GM21515 (cell line): ENCODE measurements at regions not wholly inside any gene's neighbourhood (a gene's known extent, or its start where the extent isn't known, plus 50 kb on each side); places are given as distances from the start of the nearest gene placed in this dataset.

Experiments used
- ATAC-seq: cut with Tn5 transposase; IDR thresholded peaks from one replicate; pipeline ENCODE4 v1.9.1; 2021; ENCODE audit not compliant: unreplicated experiment

DNA sequence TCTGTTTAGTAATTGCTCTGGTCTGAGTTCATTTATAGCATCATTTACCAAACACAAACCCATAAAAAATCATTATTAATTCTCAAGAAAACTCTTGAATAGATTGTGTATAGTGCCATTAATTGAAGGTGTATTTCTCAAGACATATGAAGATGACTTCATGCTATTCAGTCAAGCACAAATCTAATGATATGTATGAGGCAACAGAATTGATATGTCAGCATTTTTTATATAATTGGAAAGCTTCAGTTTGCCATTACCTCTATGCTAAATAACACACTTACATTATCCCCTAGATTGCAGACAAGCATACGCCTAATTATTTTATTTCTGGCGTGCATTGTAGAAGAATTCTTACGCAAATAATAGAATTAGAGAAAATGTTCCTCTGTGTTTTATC lies 461.8 kb downstream of the PDHA2 start:
- ATAC-seq = no peak

DNA sequence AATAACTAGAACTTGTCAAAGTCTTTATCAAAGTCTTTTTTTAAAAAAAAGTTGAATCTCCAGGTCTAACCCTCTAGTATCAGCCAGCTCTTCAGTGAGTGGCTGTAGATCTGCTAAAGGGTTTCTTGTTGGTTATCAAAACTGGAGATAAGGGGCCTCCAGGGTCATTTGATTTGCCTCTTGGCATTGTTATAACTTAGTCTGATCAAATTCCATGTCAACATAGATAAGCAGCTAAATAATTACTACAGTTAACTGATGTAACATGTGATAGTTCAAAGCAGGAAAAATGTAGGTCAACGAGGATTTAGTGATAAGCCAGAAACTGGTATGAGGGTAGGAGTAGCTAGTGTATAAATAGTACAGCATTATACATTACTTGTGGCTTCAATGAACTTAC lies 465.1 kb downstream of the PDHA2 start:
- no peak for ATAC-seq

DNA sequence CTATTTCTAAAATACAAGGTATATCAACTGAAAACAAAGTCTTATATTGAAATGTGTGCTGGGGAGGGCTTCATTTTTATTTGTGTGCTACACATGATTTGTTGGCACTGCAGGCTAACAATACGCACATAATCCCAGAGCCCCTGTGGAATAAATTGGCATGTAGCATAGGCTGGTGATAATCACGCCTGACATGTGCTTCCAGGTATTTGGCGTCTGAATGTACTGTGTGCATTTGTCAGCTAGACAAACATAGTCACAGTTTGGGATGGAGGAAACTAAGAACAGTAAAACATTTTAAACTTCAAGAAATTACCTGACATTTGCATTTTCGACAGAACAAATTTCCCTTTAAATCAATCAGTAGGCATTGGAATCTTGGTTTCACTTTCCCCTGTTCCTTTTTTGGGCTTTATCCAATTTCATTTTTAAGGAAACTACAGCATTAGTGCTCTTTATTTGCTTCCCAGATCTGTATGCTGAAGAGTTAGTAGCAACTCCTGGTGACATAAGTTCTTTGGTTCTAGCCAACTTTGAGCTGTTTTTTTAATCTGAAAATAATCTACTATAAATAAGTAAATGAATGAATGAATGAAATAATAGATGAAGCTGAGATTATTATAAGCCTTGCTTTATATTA lies 472.3 kb downstream of the PDHA2 start:
- no peak for ATAC-seq

DNA sequence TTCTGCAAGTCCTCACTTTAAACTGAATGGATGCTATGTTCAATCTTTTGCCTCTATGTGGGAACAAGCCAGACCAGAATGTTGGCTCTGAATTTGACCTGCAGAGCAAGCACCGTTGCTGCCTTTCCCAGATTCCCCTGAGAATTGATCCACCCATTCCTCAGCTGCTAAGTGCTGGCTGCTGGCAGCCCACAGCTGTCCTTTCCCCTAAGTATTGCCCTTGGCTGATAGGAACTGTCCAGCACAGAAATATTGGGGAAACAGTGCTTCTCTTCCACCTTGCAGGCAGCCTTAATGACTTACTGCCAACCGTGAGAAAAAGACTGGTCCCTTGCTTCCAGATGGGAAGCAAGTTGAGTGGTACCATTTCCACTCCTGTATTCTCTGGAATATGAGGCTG lies 475.9 kb downstream of the PDHA2 start:
- ATAC-seq = no peak

DNA sequence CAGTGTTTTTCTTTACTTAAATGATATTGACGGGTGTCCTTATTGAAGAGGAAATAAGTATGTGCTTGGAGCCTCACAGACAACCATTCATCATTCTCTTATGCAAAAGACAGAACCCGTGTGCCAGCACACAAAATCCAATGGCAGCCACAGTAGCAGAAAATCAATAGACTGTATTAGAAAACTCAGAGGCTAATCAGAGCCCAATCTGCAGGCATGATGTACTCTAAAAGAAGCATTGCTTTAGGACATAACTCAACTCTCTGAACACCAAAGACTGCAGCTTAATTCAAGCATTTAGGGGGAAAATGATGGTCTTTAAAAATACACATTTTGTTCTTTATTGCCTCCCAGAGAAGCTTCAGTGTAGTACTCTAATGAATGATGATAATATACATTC lies 476.9 kb downstream of the PDHA2 start:
- no peak for ATAC-seq

DNA sequence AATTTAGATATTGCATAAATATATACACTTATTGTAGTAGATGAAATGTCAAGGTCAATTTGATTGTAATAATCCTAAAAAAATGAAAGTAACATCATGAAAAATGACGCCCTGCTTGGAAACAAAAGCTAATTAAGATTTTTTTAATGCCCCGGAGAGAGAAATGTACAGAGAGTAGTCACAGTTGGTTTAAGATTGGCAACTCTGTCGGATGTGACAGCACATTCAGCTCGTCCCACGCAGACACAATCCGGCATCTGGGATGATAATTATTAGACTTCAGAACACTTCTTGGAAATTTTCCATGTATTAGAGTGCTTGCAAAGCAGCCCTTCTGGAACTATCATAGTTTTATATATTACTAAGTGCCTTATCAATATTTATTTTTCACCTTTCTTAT lies 478.0 kb downstream of the PDHA2 start:
- ATAC-seq = no peak

DNA sequence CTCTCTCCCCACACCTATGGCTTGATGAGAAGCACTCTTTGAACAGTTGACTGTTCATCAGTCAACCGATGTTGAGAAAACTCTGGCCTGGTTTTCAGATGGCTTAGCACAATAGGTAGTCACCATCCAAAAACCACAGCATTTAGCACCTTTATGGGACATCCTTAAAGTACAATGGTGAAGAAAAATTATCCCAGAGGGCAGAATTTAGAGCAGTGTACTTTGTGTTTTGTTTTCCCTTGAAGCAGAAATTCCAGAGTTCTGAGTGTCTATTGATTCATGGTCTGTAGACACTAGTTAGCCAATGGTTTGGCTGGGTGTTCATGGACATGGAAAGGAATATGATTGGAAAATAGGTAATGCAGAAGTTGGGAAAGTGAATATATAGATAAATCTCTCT lies 487.0 kb downstream of the PDHA2 start:
- ATAC-seq = no peak

DNA sequence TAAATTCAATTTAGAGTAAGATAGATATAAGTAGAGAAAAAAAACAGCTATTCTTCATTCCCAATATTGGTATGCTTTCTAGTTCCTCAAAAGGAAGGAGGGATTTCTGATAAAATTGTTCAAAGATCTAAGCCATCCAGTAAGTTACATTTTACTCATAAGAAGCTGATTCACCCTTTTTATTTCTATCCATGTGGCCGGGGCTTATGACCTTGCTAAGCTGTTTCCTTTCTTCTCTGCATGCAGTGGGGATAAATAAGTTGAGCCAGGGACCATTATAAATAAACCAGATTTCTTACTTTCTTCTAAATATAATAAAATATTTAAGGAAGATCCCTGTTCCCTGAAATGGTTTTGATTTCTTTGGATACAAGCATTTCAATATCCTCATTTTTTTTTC lies 502.3 kb downstream of the PDHA2 start:
- no peak for ATAC-seq

DNA sequence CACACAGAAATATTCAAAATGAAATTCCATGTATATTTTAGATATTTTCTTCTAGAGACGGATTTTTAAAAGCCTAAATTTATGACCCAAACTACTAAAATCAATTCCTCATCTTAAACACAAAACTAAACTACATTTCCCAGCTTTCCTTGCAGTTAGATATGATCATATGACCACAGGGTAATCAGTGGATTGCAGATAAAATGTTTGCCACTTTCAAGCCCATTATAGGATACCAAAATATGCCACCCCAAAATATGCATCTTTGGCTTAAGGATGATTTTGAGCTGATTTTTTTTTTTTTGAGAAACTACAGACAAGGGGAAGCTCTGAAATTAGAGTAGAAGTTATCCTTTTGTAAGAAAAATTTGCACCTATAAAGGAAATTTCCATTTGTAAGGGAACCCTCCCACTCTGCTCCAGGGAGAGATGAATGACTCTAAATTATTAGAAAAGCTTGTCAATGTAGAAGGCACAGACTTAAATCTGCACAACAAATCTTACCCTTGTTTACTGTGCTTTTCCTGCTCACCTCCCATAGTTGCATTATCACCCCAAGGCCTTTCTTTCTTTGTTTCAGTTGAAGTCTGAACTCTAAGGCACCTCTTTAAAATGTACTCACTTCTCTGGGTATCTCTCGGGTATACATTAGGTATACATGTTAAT lies 503.0 kb downstream of the PDHA2 start:
- ATAC-seq = no peak

DNA sequence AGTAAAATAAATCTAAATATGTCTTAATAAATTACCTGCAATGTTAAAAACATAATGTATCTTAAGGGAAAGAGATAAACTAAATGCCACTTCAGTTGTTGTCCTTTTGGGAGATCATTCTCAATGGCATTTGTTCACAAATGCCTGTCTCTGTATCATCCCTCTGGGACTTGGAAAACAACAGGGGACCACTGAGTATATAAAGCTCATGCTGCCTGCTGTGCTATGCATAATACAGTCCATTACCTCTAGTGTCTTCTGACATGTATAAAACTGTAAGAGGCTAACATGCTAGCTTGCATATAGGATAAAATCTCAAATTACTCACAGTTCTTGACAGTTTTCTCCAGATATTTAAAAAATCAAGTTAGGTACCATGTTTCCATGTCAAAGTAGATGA lies 503.9 kb downstream of the PDHA2 start:
- ATAC-seq = no peak

DNA sequence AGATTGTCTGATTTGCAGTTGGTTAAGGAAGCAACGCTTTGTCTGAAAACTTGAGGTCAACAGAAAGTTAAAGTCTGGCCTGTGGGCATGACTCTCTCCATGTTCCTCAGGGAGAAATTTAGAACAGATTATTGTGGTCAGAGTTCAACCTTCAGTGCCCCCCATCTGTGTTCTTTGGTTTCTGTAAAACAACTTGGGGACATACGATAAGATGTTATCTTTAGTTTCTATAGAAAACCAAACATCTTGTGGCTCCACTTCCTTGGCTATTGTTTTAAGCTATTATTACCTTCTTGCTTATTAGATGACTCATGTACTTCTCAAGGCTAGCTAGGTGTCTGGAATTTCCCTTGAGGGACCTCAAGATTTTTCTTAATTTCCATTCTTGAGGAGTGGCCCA lies 507.7 kb downstream of the PDHA2 start:
- ATAC-seq = no peak

DNA sequence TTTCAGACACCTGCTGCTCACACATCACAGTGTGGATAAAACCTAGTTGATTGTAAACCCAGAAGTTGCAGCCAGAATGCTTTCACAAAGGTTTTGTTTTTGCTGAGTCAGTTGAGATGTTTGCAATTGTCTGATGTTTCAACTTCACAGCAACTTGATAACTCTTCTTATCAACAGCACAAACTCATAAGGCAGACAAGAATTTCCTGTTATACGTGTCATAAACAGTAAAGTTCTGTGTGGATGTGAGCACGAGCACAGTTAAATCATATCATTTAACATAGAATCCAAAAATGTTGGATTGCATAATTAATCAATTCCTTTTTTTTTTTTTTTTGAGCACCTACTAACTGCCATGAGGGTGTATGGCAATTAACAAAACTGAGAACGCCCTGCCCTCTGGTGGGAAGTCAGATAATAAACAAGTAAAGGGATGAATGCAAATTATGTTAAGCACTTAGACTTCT lies 512.2 kb downstream of the PDHA2 start:
- ATAC-seq = no peak

DNA sequence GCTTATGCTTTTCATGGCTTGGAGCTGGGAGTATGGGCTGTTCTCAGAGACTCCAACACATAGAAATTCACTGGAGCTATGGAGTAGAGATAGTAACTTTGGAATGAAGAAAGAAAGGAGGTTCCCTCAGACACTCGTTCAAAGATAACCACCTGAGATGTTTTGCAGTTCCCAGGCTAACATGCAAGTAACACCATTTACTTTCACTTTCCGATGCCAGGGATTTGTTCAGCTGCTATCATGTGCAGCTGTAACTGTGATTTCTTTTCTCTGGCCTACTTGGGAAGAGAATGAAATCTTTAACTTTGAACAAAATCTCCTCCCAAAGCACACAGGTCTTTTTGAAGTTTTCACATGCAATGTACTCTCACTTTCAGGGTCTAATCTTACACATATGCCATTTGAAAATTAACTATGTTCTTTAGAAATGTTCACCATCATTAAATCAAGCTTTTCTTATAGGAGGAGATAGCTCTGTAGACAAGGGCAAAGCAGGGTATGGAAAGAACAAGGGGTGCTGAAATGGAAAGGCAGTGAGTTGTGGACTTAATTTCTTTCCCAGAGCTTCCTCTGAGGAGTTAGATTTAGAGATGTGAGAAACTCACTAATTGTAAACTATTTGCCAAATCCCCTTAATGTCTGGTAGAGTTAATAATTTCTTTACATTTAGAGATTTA lies 514.3 kb downstream of the PDHA2 start:
- ATAC-seq = no peak

DNA sequence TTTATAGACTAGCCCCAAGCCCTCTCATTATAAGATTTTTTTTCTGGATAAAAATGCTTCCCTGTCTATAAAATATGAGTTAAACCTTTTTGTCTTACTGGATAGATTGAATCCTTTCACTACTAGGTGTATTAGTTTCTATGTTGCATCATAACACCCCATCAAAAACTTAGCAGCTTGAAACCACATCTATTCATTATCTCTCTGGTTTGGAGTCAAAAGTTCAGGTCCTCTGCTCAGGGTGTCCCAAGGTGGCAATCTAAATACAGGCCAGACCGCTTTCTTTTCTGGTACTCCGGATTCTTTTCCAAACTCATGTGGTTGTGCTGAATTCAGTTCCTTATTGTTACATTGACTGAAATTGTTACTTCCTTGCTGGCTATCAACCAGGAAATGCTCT lies 515.5 kb downstream of the PDHA2 start:
- no peak for ATAC-seq

DNA sequence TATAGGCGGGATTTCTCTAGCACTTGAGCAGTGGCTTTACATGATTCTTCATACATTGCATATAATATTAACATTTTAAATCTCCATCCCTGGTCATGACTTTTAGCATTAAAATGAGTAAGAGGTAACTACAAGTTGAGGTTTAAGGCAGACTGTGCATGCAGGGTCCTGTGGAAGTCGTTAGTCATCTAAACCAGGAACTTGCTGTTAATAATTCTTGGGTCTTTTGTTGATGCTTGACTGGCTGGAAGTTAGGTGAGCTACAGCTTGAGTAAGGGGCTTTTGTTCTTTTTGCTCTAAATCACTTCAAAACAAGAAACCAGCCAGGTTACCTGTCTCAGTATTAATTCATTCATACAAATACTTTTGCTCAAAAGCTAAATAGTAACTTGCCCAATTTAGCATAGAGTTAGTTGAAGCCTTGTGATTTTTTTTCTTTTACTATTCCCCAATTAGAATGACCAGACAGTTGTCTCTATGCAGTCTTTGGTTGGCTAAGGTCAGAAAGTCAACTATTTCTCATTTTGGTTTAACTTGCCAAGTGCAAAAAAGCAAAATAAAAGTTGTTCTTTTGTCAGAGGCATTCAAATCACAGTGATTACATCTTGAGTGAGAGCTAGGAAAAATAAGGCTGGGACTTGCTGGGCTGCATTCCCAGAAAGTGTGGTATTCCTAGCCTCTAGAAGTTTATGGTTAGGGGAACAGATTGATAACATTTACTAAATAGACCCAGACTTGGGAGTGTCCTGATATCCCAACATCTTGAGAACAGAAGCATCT lies 516.9 kb downstream of the PDHA2 start:
- no peak for ATAC-seq

DNA sequence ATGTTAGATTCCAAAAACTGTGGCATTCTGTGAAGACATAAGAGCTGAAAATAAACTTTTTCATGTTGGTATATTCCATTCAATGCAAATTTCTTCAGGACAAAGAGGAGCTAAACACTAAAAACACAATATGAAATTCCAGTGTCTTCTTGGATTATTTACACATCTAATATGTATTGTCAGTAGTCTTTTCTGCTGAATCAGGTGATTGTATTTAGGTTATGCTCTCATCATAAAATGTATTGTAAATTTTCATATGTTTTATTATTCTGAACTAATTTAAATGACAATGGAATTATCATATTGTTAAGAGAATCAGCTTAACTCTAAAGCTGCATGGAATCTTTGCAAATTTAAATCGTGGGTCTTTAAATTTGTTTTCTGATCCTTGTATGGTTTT lies 526.7 kb downstream of the PDHA2 start:
- ATAC-seq = no peak

DNA sequence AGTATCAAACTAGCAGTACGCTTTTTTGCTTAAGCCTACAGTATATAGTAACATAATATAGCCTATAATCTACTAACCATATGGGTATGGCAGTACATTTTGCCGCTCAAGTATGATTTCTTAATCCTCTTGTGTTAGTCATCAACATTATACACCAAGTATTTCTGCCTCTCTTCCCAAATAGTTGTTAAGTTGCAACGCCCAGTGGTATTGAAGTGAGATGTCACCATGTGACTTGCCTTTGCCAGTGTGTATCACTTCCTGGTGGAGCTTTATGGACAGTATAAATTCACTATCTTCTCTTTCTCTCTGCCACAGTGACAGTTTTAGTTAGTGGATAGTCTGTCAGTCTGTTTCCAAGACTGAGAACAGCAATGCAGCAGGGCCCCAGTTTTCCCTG lies 535.5 kb downstream of the PDHA2 start:
- no peak for ATAC-seq

DNA sequence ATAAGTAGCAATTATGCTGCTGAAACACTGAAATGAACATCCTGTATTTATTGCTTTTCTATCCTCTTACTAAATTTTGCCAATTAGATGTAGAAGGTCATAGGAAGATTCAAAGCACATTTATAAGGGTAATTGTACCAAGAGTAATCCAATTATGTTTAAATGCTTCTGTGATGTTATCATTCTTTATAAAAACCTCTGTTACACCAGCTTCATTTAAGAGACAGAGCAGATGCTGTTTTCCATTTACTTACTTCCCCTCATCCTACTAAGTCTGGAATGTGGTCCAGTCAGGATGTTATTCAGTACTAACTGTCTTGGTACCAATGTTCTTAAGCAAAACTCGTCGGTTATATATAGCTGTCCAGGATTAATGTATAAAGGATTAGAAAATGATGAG lies 539.6 kb downstream of the PDHA2 start:
- ATAC-seq = no peak

DNA sequence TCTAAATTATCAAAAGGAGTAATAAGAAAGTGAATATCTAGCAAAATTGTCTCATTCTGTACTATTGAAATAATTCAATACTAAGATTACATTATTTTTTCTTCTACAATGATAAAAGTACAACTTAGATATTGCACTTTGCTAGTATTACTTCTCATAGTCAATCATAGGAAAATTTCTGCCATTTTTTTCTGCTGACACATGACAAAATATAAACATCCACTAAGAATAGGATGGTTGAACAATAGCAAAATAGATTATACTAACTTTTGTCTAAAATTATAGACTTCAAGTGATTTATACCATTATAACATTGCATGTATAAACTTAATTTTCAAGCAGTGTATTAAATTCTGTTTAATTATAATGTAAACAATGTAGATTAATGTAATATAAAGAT lies 540.2 kb downstream of the PDHA2 start:
- ATAC-seq = no peak

DNA sequence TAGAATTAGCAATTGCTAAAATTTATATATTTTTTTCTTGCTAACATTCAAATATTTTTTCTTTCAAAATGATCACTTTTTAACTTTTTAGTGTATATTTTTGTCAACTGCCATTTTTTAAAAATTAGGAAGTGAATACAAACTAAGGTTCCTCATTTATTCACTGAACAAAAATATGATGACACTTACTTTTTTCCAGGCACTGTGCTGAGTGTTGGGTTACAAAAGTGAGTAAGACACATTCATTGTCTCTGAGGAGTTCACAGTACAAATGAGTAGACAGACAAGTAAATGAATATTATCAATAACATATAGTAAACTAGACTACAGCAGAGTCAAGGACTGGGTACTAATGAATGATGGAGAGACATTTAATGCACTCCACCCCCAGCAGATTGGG lies 543.5 kb downstream of the PDHA2 start:
- ATAC-seq = no peak

DNA sequence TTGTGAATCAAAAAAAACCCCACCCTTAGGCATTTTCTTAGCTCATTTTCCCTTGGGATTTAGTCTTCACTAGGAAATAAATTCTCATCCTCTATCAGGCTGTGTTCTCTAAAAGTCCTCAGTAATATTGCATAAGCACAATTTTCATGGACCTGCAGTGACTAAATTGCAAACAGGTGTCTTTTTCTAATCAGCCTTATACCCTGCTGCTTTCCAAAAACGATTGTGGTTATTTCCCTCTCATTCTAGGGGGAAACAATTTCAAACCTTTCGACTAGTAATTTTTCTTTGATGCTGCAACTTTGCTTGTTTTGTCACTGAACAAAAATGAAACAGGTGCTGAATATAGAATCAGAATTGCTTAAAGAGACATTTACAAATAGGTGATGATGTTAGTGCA lies 549.9 kb downstream of the PDHA2 start:
- no peak for ATAC-seq

DNA sequence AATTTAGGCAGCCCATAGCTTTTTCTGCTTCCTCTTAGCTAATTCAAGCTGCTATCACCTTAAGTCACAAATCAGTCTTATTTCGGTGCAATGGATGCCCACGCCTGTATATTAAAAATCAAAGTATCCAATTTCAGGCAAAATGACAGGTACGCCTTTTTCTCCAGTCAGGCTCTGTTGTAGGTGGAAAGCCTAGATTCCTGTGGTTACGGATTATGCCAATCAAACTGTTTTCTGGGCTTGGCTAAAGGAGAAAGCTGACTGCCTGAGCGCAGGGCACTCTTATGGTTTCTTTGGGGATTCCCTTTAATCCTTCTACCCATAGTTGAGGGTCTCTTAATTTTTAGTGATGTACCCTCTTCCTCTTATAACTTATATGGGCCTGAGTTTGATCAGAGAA lies 550.5 kb downstream of the PDHA2 start:
- ATAC-seq = no peak
